Skin of body (tissue), 1 donor: ENCODE measurements at regions not wholly inside any gene's neighbourhood (a gene's known extent, or its start where the extent isn't known, plus 50 kb on each side); places are given as distances from the start of the nearest gene placed in this dataset.

Source experiments
- DNase-seq: peaks from one replicate; lab custom pipeline; 2025; lab: John Stamatoyannopoulos, UW

DNA sequence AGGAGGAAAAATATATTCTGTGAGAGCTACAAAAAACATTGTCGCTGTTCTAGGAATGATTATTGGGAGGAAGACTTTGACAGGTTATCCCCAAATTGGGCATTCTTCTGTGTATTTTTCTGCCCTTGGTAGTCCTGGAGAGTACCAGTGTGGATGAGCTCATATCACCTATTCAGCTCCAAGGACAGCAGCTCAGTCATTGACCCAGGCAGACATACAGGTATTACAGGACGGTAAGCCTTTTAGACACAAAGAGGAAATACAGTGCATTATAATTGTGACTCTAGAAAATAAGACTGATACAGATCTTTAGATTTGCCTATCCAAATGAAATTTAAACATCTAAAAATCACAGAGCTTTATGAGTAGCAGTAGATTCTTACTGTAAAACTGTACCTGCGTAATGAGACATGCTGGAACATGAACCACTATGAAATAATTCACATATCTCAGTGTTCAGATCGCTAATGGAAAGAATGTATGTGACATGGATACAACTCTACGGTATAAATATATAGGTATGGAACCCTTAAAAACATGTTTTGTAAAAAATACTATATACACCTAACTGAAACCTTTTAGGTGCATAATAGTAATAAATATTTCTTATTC, 56.0 kb downstream of the PLK2 start:
- DNase-seq = no peak

DNA sequence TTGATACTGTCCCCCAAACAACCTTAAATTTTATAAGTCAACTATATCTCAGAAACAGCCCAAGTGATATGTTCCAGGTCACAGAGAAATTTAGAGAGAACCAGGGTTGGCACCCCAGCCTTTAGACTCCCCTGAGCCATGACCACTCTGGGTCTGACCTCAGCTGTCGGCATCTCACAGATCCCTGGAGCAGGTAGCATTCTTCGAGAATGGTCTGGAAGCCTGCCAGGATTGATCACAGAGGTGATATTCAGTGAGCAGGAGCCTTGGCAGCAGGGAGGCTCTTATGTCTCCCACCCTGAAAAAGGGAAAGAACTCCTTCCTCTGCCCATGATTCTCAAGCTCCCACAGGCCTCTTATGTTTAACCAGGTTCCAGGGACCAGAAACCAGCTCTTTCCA, 58.2 kb downstream of the PLK2 start:
- no peak for DNase-seq

DNA sequence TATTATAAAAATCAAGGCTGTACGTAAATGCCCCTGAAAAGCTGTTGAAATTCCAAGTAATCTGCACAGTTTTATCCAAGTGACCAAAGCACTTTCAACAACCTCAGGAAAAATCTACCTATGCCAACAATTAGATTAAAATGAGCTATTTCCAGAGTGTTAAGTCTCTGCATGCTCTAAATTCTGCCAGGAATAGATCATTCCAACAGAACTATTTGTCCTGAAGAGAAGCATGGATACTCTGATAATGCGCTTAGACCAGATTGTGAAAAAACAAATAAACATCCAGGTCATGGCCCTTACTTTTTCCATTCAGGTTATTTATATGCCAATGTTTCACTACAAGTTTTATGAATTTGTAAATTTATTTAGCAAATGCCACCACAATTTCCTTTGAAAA, 59.1 kb downstream of the PLK2 start:
- DNase-seq = no peak

DNA sequence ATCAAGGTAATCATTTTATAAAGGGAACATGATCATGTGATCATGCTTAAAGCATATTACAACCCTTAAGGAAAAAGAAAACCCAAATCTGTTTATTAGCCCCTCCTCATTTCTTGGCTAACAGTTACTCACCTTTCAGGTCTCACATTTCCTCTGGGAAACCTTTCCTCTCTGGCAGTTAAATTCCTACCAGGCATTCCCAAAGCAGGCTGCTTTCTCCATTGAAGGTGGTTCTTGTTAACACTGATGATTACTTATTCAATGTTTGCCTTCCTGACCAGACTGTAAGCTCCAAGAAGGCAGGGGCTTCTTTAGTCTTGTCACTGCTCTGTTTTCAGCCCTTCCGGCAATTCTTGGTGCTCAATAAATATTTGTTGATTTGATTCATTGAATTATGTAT, 59.9 kb downstream of the PLK2 start:
- DNase-seq = no peak

DNA sequence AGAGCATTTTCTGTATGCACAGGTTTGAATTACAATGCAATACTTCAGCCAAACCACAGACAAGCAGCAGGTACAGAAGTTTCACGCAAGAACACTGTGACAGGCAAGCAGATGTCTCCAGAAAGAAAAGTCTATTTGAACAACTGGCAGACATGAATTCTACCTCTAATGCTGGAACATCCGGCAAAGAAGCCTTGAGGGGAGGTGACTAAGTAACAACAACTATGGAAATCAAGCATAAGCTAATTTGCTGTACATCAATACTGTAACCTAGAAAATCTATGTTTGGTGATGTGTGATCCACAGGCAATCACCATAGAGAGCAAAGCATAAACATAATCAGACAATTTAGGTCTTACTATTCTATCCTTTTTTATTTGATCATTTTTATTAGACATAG, 65.5 kb downstream of the PLK2 start:
- DNase-seq = no peak

DNA sequence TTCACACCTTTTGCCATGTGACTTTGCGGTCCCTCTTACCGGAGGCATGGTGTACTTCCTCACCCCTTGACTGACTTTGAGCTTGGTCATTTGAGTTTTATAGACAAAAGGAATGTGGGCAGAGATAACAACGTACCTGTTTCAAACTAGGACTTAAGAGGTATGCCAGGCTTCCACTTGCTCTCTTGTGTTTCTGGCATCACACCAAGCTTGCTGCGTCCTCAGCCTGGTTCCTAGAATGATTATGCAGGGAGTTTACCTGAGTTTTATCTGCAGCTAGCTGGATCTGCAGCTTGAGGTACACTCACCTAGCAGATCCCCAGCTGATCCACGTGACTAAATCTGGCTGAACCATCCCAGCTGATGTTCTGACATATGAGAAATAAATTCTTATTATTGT, 66.2 kb downstream of the PLK2 start:
- no peak for DNase-seq

DNA sequence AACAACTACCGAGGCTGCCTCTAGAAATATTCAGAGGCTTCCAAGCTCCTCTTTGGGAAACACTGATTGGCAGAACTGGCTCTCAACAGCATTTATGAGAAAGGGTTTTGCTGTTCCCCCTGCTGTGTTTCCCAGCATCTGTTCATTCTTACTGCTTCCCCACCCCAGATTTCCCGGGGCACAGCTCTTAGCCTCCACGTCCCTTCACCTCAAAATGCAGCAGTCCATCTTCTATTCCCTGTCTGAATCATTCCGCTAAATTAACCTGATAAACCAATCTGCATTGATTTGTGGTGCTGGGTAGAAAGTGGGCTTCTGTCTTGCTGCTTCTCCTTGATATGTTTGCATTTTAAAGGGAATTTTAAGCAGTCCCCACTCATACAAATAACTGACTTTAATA, 67.4 kb downstream of the PLK2 start:
- DNase-seq = no peak

DNA sequence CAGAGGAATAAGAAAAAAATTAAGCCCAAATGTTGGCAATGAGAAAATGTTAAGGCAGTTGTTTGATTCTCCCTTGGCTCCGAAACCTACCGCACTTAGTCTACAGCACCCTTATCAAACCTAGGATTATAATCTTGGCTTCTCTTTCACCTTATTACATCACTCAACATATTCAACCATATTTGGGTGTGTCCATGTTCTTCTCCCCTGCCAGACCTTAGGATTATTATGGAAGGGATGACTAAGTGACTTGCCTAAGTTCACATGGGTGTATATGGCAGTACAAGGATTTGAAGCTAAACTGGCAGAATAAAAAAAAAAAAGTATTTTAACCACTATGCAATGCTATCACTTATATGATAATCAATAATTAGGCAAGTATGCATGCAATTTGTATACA, 76.4 kb downstream of the PLK2 start:
- no peak for DNase-seq

DNA sequence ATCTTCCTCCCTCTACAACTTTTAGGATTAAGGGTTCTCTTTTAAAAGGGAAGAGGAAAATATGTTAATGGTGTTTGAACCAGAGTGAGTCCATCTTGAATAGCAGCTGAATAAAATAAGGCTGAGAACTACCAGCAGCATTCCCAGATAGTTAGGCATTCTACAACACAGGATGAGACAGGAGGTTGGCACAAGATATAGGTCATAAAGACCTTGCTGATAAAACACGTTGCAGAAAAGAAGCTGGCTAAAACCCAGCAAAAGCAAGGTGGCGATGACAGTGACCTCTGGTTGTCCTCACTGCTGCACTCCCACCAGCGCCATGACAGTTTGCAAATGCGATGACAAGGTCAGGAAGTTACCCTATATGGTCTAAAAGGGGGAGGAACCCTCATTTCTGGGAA, 77.8 kb downstream of the PLK2 start:
- DNase-seq = no peak

DNA sequence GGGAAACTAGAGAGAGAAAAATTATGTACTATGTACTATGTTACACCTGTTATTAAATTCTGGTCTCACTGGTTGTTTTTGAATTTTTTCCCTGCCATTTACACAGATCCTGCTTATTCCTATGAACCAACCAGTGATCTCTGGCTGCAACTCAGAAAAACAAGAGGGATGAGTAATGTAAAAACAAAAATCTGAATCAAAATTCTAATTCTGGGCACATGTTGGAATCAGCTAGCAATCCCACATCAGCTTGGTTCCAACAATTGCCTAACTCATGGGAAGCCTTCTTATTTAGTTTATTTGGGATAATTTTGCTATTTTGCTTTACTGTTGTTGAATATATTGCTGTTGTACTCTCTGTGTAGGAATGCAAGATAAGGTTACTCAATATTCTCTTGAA, 78.3 kb downstream of the PLK2 start:
- no peak for DNase-seq

DNA sequence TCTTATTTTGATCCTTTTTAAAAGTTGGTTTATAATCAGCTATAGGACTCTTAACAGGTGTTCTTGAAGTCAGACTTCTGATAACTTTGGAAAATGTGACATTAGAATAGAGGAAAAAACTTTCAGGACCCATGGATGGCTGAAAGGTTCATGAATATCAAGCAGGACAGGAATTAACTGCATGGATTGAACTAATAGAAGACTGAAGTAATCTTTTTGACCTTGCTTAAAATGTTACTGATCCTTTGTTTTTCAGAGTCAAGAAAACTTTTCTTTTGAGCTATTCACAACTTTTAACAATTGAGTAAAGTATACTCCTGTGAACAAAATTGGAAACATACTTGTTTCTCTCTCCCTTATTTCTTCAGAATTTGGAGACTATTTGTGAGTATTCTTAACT, 79.2 kb downstream of the PLK2 start:
- DNase-seq = no peak

DNA sequence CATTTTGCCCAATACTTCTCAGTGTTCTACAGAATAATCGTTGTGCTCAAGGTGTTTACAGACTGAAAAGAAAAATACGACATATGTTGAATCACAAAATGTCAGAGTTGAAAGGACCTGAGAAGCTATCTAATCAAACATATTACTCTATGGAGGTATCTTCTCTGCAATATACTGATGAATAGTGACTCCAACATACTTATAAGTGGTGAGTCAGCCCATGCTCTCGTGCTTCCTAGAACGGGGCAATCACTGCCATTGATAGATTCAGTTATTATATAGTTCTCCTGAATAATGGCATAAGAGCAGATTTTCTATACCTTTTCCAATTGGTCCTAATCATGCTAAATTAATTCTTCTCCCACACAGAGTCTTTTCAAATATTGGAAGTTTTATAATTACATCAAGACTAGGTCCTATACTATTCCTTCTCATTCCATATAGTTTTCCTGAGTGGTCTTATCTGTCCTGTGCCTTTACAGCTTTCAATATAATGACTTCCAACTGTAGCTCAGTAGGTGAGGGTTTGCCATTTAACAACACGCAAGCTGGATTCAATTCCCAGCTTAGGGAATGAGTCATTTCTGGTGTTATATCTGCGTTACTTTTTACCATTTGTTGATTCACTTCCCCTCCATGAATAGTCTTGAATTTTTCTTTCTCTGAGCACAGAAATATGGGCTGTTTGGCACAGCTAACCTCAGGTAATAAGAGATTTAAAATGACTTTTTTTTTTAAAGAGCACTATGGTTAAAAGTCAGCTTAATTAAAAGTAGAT, 81.1 kb downstream of the PLK2 start:
- DNase-seq = no peak

DNA sequence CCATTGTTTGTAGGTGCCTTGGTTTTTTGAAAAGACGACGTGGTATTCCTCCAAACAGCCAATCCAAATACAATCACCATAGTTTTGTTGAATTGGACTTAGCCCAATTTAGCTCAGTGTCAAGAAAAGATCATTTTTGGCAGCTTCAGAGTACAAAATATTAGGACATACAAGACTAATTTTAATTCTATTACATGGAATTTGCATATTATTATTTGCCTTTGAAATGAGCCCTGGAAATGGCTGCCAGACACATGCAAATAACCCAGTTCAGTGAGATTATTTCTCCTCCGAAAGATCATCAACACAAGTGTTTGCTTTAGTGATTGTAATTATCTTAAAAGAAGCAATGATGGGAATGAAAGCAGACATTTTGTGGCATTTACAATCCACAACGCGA, 89.3 kb downstream of the PLK2 start:
- no peak for DNase-seq

DNA sequence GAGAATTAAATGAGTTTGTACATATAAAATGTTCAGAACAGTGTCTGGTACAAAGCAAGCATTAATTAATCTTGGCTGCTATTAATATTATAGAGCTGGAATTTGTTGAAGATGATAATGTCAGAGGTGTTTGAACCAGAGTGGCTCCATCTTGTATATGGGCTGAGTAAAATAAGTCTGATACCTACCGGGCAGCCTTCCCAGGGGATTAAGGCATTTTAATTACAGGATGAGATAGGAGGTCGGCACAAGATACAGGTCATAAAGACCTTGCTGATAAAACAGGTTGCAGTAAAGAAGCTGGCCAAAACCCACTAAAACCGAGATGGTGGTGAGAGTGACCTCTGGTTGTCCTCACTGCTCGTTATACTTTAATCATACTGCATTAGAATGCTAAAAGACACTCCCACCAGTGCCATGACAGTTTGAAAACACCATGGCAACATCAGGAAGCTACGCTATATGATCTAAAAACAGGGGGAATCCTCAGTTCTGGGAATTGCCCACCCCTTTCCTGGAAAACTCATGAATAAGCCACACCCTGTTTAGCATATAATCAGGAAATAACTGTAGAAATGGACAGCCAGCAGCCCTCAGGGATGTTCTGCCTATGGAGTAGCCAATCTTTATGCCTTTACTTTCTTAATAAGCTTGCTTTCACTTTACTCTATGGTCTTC, 90.2 kb downstream of the PLK2 start:
- no peak for DNase-seq

DNA sequence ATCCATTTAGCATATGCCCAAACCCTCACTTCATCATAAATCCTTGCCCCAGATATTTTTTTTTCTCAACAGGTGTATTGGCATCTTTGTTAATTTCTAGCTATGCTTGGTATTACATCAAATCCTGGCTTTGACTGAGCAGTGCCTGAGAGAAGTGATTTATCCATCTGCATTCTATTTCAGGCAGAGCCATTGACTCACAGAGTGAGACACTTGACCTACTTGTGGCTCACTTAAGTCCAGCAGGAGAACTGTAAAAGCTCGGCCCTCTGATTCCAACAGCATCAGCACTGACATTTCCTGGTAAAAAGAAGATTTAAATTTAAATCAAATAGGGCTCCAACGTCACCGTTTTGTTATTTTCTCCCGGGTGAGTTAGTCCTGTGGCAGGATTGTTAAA, 93.4 kb downstream of the PLK2 start:
- DNase-seq = no peak

DNA sequence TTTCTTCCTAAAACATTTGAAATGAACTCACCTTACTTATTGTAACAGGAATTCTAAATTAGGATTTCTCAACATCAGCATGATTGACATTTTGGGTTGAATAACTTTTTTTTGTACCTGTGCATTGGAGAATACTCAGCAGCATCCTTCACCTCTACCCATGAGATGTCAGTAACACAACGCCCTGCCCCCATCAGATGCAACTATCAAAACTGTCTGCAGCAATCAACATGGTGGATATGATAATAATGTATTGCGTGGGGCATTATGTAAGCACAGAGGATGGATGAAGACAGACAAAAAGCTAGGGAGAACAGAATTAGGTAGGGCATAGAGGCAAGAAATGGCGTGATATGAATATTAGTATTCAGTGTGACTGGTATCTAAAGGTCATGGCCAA, 94.1 kb downstream of the PLK2 start:
- no peak for DNase-seq

DNA sequence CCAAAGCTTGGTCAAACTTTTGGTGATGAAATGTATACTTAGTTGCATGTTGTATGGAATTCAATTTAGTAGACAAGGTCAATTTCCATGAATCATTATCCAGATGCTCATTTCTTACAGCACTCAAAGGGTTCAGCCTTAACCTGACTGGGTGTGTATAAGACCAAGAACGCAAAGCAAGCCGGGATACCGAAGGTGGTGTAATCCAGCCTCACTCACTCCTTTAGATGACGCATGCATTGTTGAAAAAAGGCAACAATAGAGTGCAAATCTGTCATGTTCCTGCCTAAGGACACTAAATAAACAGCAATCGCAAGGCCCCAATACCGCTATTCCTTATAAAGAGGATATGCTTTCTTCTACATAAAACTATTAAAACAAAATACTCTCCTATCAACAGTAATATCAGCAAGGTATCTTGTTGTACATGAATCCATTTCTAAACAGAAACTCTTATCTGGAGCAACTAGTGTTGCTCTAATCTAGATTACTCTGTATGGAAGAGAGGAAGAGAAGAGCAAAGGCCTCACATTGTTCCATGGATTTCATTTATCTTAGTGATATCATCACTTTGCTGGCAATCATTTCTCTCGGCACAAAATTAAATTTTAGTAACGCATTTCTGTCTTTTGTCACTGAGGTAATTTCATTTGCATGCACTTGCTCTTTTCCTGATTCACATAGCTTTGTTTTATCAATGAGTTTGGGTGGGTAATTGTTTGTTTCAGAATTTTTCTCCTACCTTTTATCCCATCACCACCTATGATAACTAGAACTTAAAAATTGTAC, 96.2 kb downstream of the PLK2 start:
- DNase-seq = no peak

DNA sequence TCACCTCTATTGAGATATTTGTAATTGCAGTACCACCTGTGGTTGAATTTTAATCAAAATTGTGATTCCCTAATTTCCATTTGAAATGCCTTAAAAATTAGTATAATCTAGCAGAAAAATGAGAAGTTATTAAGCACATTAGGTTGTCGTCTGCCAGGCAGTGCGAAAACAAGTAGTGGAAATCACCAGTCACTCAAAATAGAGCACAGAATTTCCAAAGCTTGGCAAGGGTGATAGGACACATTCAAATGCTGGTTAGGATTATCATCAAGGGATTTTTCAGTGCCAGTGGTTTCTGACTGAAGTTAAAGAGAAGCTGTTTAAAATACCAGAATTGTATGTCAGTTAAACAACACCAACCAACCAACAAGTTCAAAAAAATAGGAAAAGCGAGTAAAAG, 97.8 kb downstream of the PLK2 start:
- no peak for DNase-seq

DNA sequence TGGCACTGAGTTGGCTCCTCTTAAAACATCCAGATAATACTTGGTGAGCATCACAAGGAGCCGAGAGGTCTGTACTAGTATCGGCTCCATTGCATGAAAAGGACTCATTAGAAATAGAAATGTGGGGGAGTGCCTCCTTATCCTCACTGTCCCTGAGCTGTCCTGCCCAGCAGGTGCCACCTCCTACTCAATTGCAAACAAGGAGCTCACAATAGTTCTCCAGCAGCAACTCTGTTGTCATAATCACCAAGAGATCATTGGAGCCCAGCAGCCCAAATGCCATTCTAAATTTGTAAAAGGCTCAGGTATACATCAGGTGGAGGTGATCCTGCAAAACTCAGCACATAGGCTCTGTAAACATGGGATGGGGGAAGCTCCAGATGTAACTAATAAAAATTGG, 99.1 kb downstream of the PLK2 start:
- no peak for DNase-seq

DNA sequence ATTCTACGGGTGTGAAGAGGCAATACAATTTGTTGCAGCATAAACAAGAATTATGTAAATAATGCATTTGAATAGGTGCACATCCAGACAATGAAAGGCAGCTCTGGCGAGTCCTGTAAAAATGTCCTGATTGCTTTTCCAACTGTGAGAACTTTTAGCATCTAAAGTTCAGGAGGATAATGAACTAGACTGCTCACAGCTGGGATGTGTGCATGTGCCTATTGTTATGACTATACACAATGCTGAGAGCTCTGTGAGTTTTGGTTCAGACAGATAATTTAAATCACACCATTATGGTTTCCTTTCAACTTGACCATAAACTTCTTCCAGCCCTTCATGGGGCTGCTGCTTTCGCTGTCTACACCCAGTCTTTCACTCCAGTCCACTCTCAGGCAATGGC, 99.9 kb downstream of the PLK2 start:
- no peak for DNase-seq

DNA sequence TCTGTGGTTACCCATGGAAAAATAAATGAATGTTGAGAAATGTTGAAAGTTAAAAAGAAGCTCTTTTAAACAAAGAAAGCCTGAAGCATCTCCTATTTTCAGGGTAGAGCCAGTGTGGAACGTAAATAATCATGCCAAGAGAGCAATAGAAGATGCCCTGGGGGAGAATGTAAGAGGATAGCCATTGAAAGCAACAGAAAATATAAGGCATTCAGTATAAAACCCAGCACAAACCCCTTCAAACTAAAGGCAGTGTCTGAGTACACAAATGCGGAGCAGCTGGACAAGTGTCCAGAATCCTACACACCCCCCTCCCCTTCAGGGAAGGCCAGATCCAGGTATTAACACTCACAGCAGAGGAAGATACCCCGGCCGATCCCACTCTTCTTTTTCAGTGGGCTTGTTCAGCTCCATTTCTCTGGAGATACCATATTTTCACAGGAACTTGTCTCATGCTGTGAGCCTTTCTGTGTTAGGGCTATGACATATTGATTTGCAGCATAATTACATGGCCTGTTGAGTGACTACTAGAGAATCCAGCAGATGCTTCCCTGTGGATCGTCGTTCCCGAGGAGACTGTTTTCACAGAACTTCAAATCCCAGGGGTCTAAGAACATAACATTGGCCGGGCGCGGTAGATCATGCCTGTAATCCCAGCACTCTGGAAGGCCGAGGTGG, 101.2 kb downstream of the PLK2 start:
- no peak for DNase-seq
